Activated CD4-positive, CD25-positive, alpha-beta regulatory T cell (primary cell): ENCODE measurements at regions not wholly inside any gene's neighbourhood (a gene's known extent, or its start where the extent isn't known, plus 50 kb on each side); places are given as distances from the start of the nearest gene placed in this dataset.

Experiments used
- DNase-seq, 4 experiments: peaks; one replicate each; lab custom pipeline; 2025; lab: John Stamatoyannopoulos, UW

DNA sequence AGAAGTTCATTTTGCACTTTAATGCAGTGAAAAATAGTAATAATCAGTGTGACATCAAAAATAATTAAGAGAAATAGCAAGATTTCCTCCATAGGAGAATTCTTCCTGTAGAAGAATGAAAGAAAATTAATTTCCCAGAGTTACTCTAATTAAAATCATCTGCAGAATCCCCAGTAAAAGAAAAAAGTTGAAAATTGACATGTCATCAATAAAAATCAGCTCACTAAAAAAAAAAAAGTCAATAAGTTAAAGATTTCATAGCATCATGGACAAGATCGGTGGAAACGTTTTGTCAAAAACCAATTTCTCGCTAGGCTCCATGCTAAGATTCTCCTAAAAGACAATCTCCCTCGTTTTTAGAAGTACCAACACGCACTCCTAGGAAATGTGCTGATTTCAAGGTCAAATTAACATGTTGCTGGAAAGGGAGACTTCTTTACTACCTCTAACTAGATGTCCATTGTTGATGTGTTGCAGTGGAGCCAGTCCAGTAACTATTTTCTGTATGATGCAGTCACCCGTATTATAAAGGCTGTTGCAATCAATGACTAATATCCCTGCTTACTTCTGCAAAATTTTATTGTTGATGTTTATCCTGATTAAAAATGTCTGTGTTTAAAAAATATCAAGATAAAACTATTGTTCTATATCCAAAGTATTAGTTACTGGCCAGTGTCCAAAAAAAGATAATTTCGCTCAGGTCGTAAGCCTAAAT is 591.9 kb upstream of the MGMT start:
- no peak for DNase-seq

DNA sequence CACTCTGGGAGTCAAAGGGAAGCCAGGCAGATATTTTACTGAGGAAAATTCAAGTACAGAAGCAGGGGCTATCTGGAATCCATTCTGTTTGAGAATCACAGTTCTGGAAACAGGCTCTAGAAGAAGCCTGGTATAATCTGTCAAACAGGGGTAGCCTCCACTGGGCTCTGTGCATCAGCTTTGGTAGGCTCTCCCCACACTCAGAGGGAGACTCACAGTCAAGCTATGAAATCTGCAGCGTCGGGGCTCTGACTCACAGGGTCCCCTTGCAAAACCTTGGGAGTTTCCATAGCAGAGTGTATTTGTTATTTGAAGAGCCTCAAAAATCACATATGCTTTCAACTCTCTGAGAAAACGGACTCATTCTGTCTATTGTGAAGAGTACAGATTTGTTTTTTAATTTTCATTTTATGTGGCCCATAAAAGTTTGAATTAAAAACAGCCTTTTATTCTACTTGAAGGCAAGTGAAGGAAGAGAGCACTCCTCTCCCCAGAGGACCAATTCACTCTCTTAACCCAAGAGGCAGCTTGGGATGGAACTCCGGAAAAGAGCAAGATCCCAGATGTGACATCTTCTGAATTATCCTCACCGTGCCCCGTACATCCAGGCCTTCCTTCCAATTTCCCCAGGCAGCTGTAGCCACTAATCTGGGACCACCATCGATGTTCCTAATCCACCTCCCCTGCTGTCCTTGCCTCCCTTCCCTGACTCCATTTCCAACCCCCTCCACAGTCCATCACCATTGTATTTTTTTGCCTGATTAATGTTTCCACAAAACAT is 590.9 kb upstream of the MGMT start:
- DNase-seq = no peak

DNA sequence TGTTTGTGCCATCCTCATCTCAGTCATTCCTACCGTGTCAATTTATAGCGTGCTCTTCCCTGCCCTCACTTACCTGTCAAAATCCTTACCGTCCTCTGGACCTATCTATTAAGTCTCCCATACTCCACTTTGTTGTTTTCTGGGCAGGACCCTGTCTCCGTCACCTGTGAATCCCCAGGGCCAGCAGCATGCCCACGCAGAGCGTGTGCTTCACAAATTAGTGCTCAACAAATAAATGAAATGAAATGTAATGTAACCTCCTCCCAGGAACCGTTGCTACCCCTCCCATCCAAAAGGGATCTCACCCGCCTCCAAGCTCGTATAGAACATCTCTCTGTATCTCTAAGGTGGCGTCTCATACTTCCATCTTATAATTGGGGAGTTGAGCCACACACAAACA is 589.9 kb upstream of the MGMT start:
- DNase-seq = no peak

DNA sequence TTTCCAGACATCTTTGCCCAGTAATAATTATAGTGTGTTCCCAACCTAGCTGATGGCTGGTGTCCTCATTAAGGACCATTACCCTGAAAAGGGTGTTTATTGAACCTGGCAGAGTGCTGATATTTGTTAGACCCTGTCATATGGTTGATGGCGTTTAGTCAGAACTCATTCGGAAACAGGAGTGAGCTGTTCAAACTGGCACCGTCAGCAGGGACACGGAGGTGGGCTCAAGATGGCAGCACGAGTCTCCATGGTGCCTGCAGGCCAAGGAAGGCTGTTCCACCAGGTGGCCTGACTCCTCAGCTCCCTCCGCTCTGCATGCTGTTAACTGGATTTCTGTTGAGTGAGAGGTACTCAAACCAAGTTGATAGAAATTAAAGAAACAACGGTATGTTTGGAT is 589.1 kb upstream of the MGMT start:
- no peak for DNase-seq

DNA sequence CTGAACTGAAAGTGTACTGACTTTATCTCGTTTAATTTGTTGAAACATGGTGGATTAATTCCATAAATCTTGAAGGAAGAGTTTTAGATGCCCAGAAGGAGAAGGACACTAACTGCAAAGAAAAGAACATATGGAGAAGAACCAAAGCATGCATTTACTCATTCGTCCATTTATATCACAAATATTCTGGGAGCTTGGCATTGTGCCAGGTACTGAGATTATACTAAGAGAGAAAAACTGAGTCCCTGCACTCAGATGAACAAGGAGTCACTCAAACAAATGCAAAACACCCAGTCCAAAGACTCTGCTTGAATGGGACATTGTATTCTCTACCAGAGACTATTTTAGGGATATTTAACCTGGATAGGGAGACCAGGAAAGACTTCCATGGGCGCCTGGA is 588.0 kb upstream of the MGMT start:
- DNase-seq = no peak

DNA sequence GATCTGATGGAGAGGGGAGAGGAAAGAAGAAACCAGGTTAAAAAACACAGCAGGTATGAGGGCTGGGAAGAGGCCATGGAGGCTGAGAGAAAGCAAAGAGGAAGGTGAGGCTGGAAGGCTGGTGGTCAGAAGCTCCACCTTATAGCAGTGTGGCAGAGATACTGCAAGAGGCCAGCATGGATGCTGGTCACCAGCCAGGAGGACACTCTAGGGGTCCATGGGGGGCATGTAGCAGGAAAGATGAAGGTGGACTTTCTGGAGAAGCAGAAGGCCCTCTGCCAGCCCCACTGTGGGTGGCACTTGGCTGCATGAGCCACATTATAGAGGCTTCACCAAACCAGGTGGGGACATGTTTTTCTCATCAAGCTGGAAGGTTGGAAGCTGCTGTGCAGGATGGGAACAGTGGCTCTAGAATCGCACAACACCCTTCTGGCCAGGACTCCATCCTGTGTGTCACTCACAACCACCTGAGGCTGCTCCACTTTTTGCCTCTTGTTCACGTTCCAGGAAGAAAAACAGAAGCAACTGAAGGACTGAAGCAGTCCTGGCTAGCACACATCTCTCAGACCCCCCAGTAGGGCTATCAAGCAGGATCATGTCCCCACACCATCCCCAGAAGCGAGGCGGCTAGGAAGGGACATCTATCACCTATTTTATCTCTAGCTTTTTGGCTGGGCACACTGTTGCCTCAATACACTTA is 587.5 kb upstream of the MGMT start:
- DNase-seq = no peak

DNA sequence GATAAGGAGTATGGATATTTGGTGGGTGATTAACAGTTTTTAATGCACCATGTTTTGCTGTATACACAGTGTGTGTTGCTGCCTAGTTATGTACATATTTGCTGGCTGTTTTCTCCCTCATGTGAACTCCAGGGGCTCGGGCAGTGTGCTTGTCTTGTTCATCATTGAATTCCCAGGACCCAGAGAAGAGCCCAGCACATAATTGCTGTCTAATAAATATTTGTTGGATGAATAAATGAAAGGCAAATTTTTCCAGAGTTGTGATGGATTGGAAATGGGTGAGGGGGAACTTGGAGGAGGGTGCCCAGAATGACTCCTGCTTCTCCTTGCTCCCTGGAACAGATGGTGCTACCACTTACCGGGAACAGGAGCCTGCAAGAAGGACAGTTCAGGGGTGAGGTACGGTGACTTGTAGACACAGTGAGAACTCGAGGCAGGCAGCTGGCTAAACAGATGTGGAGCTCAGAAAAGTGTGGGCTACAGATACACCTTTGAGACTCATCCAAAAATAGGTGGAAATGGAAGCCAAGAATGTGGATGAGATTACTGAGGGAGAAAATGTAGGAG is 586.8 kb upstream of the MGMT start:
- no peak for DNase-seq

DNA sequence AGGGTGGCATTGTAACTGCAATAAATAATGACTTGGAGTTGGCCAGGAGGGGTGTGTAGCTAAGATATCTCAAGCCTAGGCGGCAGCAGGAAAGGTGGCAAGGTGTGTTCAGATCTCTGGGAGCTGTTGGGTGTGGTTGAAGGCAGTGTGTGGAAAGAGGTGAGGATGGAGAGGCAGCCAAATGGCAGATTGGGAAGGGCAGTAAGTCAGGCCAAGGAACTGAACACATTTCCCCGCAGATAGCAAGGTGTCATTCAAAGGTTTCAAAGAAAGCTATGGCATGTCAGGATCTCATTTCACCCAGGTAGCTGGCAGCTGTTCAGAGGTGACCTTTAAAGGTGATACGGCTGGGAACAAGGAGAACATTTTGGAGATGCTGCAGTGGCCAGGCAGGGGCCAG is 586.0 kb upstream of the MGMT start:
- DNase-seq = no peak

DNA sequence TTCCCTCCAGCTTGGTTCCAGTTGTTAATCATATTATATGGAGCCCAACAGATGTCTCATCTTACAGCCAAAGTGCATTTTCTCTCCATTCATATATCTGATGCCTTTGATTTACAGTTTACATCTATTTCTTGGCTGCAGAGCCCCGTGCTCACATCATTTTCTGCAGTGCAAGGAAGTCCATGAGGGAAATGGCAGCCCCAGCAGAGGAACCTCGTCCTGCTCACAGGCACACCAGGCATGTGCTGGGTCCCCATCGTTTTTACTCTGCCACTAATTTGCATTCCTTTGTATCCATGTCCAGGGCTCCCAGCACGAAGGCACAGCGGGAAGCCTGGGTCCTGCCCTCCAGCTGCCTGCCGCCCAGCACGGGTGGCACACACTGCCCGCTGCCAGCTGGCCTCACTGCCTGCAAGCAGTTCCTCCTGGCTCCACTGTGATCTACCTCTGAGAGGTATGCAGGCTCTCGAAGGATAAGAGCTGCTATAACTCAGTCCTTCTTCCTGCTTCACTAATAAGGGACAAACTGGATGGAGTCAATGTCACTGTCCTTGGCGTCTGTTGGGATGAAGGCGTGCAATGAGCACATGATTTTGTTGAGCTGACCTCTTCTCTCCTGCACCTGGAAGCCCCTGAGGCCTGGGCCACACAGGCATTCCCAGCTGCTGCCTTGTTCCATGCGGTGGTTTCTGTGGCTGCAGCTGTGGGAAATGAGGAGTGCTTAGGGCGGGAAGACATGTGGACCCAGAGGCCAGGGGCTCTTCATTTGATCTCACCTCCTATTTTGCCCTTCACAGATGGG is 583.6 kb upstream of the MGMT start:
- no peak for DNase-seq

DNA sequence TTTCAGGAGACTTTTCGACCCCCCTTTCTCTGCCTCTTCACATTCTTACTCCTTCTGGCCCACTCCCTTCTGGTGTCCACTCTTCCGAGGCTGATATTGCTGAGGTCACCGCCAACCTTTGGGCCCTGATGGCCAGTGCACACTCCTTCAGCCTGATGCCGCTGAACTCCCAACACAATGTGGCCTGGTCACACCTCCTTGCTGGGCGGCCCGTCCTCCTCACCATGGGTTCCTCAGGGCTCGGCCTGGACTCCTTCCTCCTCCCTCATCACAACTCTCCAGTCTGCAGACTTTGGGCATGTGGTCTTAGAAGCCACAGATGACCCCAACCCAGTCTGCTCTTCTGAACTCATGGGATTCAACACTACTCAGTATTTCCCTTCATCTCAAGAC is 583.0 kb upstream of the MGMT start:
- no peak for DNase-seq

DNA sequence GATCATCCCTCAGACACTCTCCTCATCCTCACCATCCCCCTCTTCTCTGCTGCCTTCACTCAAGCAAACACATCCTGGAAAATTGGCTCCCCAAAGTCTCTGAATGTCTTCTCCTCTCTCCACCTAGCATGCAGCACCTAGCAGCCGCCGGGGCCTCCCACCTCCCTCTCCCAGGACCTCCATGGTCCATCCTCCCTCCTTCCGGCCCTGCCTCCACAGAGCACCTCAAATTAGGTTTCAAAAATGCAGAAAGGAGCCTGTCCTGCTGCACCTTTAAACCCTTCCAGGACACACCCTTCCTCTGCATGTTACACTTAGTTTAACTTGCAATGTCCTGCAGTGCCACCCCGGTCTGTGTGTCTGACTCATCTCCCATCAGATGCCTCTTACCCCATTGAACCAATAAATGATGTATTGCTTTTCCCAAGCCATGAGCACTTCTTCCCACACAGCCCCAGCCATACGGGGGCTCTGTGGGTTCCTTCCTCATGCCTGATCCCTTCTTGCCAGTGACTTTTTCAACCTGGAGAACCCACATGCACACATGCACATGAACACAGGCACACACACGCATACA is 582.5 kb upstream of the MGMT start:
- DNase-seq = no peak

DNA sequence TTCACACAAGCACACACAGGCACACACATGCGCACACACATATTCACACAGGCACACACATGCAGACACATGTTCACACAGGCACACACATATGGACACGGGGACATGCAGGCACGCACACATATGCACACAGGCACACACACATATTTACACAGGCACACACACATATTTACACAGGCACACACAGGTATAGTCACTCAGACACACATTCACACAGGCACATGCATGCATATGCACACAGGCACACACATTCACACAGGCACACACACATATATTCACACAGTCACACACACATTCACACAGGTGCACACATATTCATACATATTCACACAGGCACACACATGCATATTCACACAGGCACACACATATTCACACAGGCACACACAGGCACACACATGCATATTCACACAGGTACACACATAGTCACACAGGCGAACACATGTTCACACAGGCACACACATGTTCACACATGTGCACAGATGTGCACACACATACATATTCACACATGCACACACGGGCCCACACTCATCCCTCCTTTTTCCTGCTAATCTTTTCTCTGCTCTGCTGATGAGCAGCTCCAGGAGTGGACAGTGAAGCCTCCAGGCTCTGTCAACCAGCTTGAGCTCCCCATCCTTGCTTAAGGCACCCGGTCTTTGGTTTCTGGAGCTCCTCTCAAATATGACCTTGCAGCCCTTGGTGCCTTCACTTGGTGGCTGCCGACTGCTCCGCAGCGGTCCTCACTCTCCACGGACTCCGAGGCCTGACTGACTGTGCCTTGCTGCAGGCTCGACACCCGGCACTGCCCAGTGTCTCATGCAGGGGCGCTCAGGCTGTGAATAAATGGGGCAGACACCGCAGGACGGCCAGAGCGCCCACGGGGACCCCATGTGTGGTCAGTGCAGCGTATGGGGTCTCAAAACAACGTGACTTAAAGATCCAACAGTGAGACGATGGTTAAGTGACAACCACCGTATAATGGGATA is 581.2 kb upstream of the MGMT start:
- DNase-seq = no peak

DNA sequence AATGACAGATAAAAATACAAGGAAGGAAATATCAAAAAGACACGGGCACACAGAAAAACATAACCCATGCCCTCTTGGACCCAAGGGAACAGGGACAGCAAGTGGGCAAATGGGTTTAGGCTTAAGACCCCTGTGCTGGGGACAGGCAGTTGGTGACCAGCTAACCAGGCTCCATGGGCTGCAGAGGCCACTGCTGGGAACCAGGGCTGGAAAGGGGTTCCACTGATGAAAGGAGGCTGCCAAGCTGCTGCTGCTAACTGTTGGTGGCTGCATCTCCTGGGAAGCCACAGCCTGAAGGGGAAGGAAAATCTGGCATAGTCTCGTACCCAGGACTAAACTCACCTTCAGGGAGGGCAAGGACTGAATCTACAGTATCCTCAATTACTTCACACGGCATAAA is 579.2 kb upstream of the MGMT start:
- DNase-seq = no peak

DNA sequence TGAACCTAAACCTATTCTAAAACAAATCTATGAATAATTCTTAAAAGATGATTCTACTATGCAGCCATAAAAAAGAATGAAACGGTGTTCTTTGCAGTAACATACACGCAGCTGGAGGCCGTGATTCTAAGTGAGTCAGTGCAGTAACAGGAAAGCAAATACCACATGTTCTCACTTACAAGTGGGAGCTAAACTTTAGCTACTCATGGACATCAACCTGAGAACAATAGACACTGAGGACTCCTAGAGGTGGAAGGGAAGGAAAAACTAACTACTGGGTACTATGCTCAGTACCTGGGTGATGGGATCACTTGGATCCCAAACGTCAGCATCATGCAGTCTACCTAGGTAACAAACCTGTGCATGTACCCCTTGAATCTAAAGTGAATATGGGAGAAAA is 575.0 kb upstream of the MGMT start:
- DNase-seq = no peak

DNA sequence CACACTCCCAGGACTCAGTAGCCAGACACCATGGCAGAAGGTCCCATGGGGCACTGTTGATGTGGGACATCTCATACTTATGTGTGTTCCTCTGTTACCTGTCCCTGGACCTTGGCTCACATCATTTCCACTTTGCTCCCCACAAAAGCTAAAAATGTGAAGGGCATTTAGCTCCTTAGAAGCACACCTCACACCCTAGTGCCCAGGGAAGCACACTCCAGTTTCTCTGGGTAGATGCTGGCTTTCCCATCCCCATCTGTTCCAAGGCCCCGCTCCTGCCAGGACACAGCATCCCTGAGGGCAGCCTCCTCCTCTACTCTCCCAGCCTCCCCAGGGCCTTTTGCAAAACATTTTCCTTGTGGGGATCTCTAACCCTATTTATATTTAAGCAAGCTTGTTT is 572.4 kb upstream of the MGMT start:
- DNase-seq = no peak

DNA sequence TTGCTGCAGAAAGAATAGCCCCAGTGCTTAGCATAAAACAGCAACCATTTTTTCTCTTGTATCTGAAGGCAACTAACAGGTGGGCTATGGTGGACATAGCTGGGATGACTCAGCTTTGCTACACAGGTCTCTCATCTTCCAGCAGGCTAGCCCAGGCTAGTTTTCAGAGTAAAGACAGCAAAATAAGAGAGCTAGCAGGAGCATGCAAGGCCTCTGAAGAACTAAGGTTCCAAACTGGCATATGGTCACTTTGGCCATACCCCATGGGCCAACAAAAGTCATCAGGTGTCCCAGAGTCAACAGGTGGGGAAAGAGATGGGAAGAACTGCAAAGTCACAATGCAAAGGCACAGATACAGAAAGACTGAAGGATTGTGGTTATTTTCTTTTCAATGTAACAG is 571.6 kb upstream of the MGMT start:
- DNase-seq = no peak

DNA sequence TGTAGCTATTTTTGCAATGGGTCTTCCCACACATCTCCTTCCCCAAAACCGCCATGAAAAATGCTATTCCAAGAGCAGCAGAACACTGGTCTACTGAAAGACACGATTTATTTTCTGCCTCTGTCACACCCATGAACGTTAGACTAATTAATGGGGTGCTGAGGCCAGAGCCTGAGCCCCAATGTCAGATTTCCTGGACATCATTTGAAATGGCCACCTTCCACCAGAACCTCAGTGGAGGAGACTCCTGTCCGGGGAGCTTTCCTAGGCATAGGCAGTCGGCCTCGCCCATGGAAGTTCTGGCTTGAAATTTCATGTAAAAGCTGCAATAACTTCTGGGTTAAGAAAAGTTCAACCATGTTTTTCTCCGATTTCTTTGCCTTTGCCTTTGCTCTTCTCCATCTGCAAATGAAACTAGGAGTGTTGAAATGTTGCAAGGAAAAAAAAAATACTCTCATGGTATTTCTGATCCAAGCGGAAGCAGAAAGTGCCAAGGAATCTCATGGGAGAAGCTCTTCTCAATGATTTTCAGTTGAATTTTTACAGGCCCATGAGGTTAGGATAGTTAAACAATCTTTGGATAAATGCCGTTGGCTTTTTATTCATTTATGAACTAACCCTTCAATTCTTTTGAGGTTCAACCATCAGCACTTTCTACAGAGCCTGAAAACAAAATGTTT is 570.8 kb upstream of the MGMT start:
- no peak for DNase-seq

DNA sequence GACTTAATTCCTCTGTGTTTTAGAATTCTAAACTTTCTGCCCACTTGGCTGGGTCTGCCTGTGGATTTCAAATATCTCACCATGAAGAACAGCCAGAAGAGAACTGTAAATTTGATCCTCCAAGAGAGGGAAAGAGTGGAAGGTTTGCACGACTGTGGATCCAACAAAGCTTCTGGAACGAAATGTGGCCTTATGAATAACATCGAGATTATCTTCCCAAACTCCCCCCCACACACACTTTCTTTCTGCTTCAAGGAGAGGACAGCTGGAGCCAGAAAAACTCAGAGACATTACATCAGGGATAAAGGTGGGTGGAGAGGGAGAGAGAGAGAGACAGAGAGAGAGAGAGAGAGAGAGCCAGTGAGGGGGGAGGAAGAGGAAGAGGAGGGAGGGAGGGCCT is 570.1 kb upstream of the MGMT start:
- no peak for DNase-seq

DNA sequence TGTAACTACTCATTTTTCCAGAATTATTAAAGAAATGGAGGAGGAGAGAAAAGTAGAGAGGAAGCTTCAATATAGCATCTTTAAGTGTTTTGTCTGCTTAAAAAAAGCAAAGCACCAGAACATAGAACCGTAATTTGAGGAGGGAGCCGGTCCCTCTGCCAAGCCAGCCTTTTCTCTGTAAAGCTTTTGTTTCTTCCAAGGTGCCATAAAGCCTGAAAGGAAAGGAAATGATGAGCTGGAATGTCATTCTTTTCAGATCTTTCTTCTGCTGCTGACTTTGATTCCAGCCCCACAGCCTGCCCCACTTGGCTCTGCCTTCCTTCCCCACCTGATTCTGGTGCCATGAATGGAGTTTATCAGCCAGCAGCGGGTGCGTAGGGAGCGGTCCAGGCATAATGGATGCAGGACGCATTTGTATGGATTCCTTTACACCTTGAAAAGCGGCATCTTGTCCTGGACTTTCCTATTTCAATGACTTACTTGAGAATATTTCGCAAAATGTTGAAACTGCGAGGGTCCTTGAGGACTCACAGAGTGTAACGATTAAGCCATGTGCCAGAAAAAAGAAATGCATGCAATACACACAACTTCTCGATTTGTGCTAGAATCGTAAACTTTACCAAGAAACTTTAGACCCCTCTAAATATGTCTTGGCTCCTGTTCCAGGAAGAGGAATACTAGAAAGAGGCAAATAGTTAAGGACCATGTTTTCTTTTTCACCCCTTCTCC is 569.5 kb upstream of the MGMT start:
- DNase-seq = no peak
